ENCODE measurements at regions not wholly inside any gene's neighbourhood (a gene's known extent, or its start where the extent isn't known, plus 50 kb on each side); places are given as distances from the start of the nearest gene placed in this dataset.

GRCh38 chr4:66639361-66639760 is 905.9 kb downstream of the CENPC start:
- intact Hi-C loops (cut with micrococcal nuclease; ENCODE audit: unreplicated experiment) = no loop called here
- no peaks in the 10 kb centered on the region for H3K36me3 ChIP-seq (ENCODE audit: insufficient read depth, low read length, poor library complexity, severe bottlenecking)
- no peaks in the 10 kb centered on the region for H3K27me3 ChIP-seq (replicated peaks; ENCODE audit: insufficient read depth, low read depth, low read length, poor library complexity)
- H3K4me1 ChIP-seq (ENCODE audit: insufficient read depth, low read length, poor library complexity, severe bottlenecking) = no peaks in the 10 kb centered on the region
- peak; percentile 33 for DNase-seq (ENCODE audit: low spot score)
- H3K9me3 ChIP-seq (ENCODE audit: low read depth, low read length, poor library complexity, severe bottlenecking) = no peaks in the 10 kb centered on the region
- BruUV-seq (replicated peaks) = no TSS peak
- no peak overlapping the region for H3K4me3 ChIP-seq (ENCODE audit: low read depth, low read length, poor library complexity, severe bottlenecking)
- H3K27ac ChIP-seq (ENCODE audit: low read depth, low read length, poor library complexity, severe bottlenecking) = no peak overlapping the region
- ChIA-PET CTCF (no interaction called here), POLR2A (ENCODE audit: low non-redundant PET) (no interaction called here)
- no peak for TF ChIP-seq EZH2 (IDR thresholded peaks at IDR 0.05; ENCODE audit: borderline replicate concordance, low read depth, low read length, poor library complexity, severe bottlenecking)

- no peaks in the 10 kb centered on the region for H3K4me1 ChIP-seq (ENCODE audit: insufficient read depth, low read length, poor library complexity, severe bottlenecking)
- peak; percentile 1 for DNase-seq (ENCODE audit: low spot score)
- ChIA-PET CTCF (no interaction called here), POLR2A (ENCODE audit: low non-redundant PET) (no interaction called here)
- H3K9me3 ChIP-seq (ENCODE audit: low read depth, low read length, poor library complexity, severe bottlenecking) = no peaks in the 10 kb centered on the region
- intact Hi-C loops (cut with micrococcal nuclease; ENCODE audit: unreplicated experiment) = no loop called here
- BruUV-seq (replicated peaks) = no TSS peak
- H3K27ac ChIP-seq (ENCODE audit: low read depth, low read length, poor library complexity, severe bottlenecking) = no peak overlapping the region
- no peaks in the 10 kb centered on the region for H3K36me3 ChIP-seq (ENCODE audit: insufficient read depth, low read length, poor library complexity, severe bottlenecking)
- no peaks in the 10 kb centered on the region for H3K27me3 ChIP-seq (replicated peaks; ENCODE audit: insufficient read depth, low read depth, low read length, poor library complexity)
- no peak overlapping the region for H3K4me3 ChIP-seq (ENCODE audit: low read depth, low read length, poor library complexity, severe bottlenecking)
- TF ChIP-seq CTCF (conservative IDR thresholded peaks at IDR 0.05; ENCODE audit: low read depth, low read length) (no peak), EZH2 (IDR thresholded peaks at IDR 0.05; ENCODE audit: borderline replicate concordance, low read depth, low read length, poor library complexity, severe bottlenecking) (no peak)
These were observed 909.0 kb downstream of the CENPC start for GRCh38 chr4:66636349-66636748.

- no peak overlapping the region for H3K27ac ChIP-seq (ENCODE audit: low read depth, low read length, poor library complexity, severe bottlenecking)
- intact Hi-C loops (cut with micrococcal nuclease; ENCODE audit: unreplicated experiment) = no loop called here
- H3K36me3 ChIP-seq (ENCODE audit: insufficient read depth, low read length, poor library complexity, severe bottlenecking) = no peaks in the 10 kb centered on the region
- H3K9me3 ChIP-seq (ENCODE audit: low read depth, low read length, poor library complexity, severe bottlenecking) = no peaks in the 10 kb centered on the region
- peak; percentile 2 for DNase-seq (ENCODE audit: low spot score)
- TF ChIP-seq EZH2 (IDR thresholded peaks at IDR 0.05; ENCODE audit: borderline replicate concordance, low read depth, low read length, poor library complexity, severe bottlenecking) (no peak), CTCF (conservative IDR thresholded peaks at IDR 0.05; ENCODE audit: low read depth, low read length) (no peak)
- ChIA-PET CTCF (no interaction called here), POLR2A (ENCODE audit: low non-redundant PET) (no interaction called here)
- H3K4me1 ChIP-seq (ENCODE audit: insufficient read depth, low read length, poor library complexity, severe bottlenecking) = no peaks in the 10 kb centered on the region
- no peaks in the 10 kb centered on the region for H3K27me3 ChIP-seq (replicated peaks; ENCODE audit: insufficient read depth, low read depth, low read length, poor library complexity)
- no TSS peak for BruUV-seq (replicated peaks)
- no peak overlapping the region for H3K4me3 ChIP-seq (ENCODE audit: low read depth, low read length, poor library complexity, severe bottlenecking)
These were observed 911.8 kb downstream of the CENPC start for GRCh38 chr4:66633477-66633876.

GRCh38 chr4:66629927-66630326 is 915.4 kb downstream of the CENPC start:
- Histone ChIP-seq H3K9me3 (ENCODE audit: low read depth, low read length, poor library complexity, severe bottlenecking) (no peaks in the 10 kb centered on the region), H3K4me3 (ENCODE audit: low read depth, low read length, poor library complexity, severe bottlenecking) (no peak overlapping the region), H3K27ac (ENCODE audit: low read depth, low read length, poor library complexity, severe bottlenecking) (no peak overlapping the region), H3K36me3 (ENCODE audit: insufficient read depth, low read length, poor library complexity, severe bottlenecking) (no peaks in the 10 kb centered on the region), H3K4me1 (ENCODE audit: insufficient read depth, low read length, poor library complexity, severe bottlenecking) (no peaks in the 10 kb centered on the region), H3K27me3 (replicated peaks; ENCODE audit: insufficient read depth, low read depth, low read length, poor library complexity) (no peaks in the 10 kb centered on the region)
- no TSS peak for BruUV-seq (replicated peaks)
- TF ChIP-seq CTCF (conservative IDR thresholded peaks at IDR 0.05; ENCODE audit: low read depth, low read length) = no peak
- TF ChIP-seq EZH2 (IDR thresholded peaks at IDR 0.05; ENCODE audit: borderline replicate concordance, low read depth, low read length, poor library complexity, severe bottlenecking) = no peak
- intact Hi-C loops (cut with micrococcal nuclease; ENCODE audit: unreplicated experiment) = no loop called here
- CTCF ChIA-PET = no interaction called here
- POLR2A ChIA-PET (ENCODE audit: low non-redundant PET) = no interaction called here
- no peak for DNase-seq (ENCODE audit: low spot score)
